OCI-LY3 (cell line): ENCODE measurements at regions not wholly inside any gene's neighbourhood (a gene's known extent, or its start where the extent isn't known, plus 50 kb on each side); places are given as distances from the start of the nearest gene placed in this dataset.
A peak's percentile ranks its signal among the peaks of the same experiment; 100 is the strongest.

Source experiments
- EZH2phosphoT487 ChIP-seq: fragments of 200-600 bp; shearing (Covaris generic); IDR thresholded peaks from 2 replicates; pipeline ENCODE4 v1.6.1; 2018; ENCODE audit warnings: antibody characterized with exemption, mixed run types, low read depth
- TF ChIP-seq, protein P1 (sequence below): fragments of 200-600, 300-600 bp; sonication (generic); IDR thresholded peaks from 2 replicates; pipeline ENCODE4 v1.5.1; 2014; ENCODE audit warnings: antibody characterized with exemption, low read length, low read depth

GRCh38 chr3:104987859-104988258, 378.9 kb upstream of the ALCAM start:
- TF ChIP-seq, protein P1, sequence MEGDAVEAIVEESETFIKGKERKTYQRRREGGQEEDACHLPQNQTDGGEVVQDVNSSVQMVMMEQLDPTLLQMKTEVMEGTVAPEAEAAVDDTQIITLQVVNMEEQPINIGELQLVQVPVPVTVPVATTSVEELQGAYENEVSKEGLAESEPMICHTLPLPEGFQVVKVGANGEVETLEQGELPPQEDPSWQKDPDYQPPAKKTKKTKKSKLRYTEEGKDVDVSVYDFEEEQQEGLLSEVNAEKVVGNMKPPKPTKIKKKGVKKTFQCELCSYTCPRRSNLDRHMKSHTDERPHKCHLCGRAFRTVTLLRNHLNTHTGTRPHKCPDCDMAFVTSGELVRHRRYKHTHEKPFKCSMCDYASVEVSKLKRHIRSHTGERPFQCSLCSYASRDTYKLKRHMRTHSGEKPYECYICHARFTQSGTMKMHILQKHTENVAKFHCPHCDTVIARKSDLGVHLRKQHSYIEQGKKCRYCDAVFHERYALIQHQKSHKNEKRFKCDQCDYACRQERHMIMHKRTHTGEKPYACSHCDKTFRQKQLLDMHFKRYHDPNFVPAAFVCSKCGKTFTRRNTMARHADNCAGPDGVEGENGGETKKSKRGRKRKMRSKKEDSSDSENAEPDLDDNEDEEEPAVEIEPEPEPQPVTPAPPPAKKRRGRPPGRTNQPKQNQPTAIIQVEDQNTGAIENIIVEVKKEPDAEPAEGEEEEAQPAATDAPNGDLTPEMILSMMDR, result peak; percentile 30
- TF ChIP-seq EZH2phosphoT487, result no peak
